Testis (tissue), 2 donors: ENCODE measurements at regions not wholly inside any gene's neighbourhood (a gene's known extent, or its start where the extent isn't known, plus 50 kb on each side); places are given as distances from the start of the nearest gene placed in this dataset.

Source experiments
- POLR2A ChIP-seq: fragments of 450-650 bp; IDR thresholded peaks from one replicate; pipeline ENCODE4 v1.6.1; 2017; ENCODE audit warnings: antibody characterized with exemption, mild to moderate bottlenecking, moderate library complexity
- TF ChIP-seq, protein P1 (sequence below), 3 experiments: fragments of 450-650 bp in 2 of 3; fragments of 200-600 bp in 1 of 3; sonication (generic) in 1 of 3; IDR thresholded peaks; one replicate each; pipeline ENCODE4 v1.5.1; 2016 to 2019; ENCODE audit warnings: antibody characterized with exemption in 3 of 3, mild to moderate bottlenecking in 2 of 3, moderate library complexity in 1 of 3

DNA sequence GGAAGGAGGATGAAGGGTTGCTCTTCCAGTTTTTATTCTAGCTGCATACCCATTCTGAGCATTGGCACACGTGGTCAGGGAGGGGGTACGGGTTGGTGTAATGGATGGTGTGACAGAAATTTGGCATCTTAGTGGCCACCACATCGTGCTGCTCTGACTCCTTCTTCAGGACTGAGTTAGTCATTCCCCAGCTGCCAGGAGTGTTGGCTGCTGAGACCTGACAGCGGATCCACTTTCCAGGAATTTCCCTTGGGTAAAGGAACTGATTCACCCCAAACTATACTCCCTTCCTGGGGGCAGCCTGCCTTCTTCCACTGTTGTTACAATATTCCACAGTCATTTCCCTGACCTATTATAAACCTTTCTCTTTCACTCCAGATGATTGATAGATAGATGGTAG is 595.5 kb upstream of the KLHL1 start:
- TF ChIP-seq POLR2A, result no peak
- TF ChIP-seq, protein P1, sequence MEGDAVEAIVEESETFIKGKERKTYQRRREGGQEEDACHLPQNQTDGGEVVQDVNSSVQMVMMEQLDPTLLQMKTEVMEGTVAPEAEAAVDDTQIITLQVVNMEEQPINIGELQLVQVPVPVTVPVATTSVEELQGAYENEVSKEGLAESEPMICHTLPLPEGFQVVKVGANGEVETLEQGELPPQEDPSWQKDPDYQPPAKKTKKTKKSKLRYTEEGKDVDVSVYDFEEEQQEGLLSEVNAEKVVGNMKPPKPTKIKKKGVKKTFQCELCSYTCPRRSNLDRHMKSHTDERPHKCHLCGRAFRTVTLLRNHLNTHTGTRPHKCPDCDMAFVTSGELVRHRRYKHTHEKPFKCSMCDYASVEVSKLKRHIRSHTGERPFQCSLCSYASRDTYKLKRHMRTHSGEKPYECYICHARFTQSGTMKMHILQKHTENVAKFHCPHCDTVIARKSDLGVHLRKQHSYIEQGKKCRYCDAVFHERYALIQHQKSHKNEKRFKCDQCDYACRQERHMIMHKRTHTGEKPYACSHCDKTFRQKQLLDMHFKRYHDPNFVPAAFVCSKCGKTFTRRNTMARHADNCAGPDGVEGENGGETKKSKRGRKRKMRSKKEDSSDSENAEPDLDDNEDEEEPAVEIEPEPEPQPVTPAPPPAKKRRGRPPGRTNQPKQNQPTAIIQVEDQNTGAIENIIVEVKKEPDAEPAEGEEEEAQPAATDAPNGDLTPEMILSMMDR (IDR thresholded peaks at IDR 0.05), result no peak
